Esophagus (tissue), 2 donors: ENCODE measurements at regions not wholly inside any gene's neighbourhood (a gene's known extent, or its start where the extent isn't known, plus 50 kb on each side); places are given as distances from the start of the nearest gene placed in this dataset.

Source experiments
- H3K27ac ChIP-seq, 2 donors: one replicate each; pipeline ENCODE4 v1.5.1; 2013; ENCODE audit warnings: low read depth in 2 of 2, mild to moderate bottlenecking in 2 of 2, inconsistent platforms in 1 of 2, low read length in 1 of 2, moderate library complexity in 1 of 2
- H3K27me3 ChIP-seq, 2 donors: one replicate each; pipeline ENCODE4 v1.6.1; 2013; ENCODE audit warnings: low read length in 2 of 2, control low read depth in 1 of 2, mild to moderate bottlenecking in 1 of 2; ENCODE audit not compliant: insufficient read depth in 2 of 2, control insufficient read depth in 1 of 2
- H3K36me3 ChIP-seq, 2 donors: one replicate each; pipeline ENCODE4 v1.6.1; 2013; ENCODE audit warnings: low read length in 1 of 2; ENCODE audit not compliant: control insufficient read depth in 2 of 2, insufficient read depth in 2 of 2
- H3K4me1 ChIP-seq, 2 donors: one replicate each; pipeline ENCODE4 v1.6.1; 2013; ENCODE audit warnings: low read length in 1 of 2; ENCODE audit not compliant: control insufficient read depth in 2 of 2, insufficient read depth in 2 of 2
- H3K4me3 ChIP-seq, 2 donors: one replicate each; pipeline ENCODE4 v1.5.1; 2013; ENCODE audit warnings: low read length in 2 of 2, mild to moderate bottlenecking in 2 of 2, low read depth in 1 of 2, moderate library complexity in 1 of 2
- H3K9me3 ChIP-seq, 2 donors: one replicate each; pipeline ENCODE4 v1.6.1; 2013; ENCODE audit warnings: mild to moderate bottlenecking in 2 of 2, low read depth in 1 of 2, low read length in 1 of 2, moderate library complexity in 1 of 2; ENCODE audit not compliant: control insufficient read depth in 2 of 2, insufficient read depth in 1 of 2
- WGBS, 2 donors: extraction: QIAGEN DNeasy Blood & Tissue Kit; methylation state at CpG; one replicate each; pipeline ENCODE4 v1.1.7; 2013; 5-methylcytosine and 5-hydroxymethylcytosine counted together
- donor health status: healthy with polysubstance abuse.
- donor health status: Bipolar disorder and iron deficiency.

- H3K9me3 ChIP-seq = peaks cover 0 to 2% of the 10 kb centered on the region in 2 donors
- H3K36me3 ChIP-seq = no peaks in the 10 kb centered on the region
- WGBS, 2 donors = 45 to 61% methylated on average over 2 of the region's 2 CpGs
- no peaks in the 10 kb centered on the region for H3K4me1 ChIP-seq
- H3K27me3 ChIP-seq = no peaks in the 10 kb centered on the region
- H3K27ac ChIP-seq = no peak overlapping the region
- H3K4me3 ChIP-seq = no peak overlapping the region
Observed at GRCh38 chr4:63566658-63567057, 842.6 kb downstream of the TECRL start.

- no peaks in the 10 kb centered on the region for H3K27me3 ChIP-seq
- no peaks in the 10 kb centered on the region for H3K36me3 ChIP-seq
- no peaks in the 10 kb centered on the region for H3K9me3 ChIP-seq
- H3K27ac ChIP-seq = no peak overlapping the region
- H3K4me1 ChIP-seq = no peaks in the 10 kb centered on the region
- H3K4me3 ChIP-seq = no peak overlapping the region
- 53 to 56% methylated on average over 4 of the region's 4 CpGs for WGBS, 2 donors
Observed at GRCh38 chr4:63563288-63564014, 845.8 kb downstream of the TECRL start.

GRCh38 chr4:63558709-63559108, 850.5 kb downstream of the TECRL start:
- no peaks in the 10 kb centered on the region for H3K27me3 ChIP-seq
- no peaks in the 10 kb centered on the region for H3K9me3 ChIP-seq
- H3K4me3 ChIP-seq = no peak overlapping the region
- H3K4me1 ChIP-seq = no peaks in the 10 kb centered on the region
- no peak overlapping the region for H3K27ac ChIP-seq
- H3K36me3 ChIP-seq = no peaks in the 10 kb centered on the region

GRCh38 chr4:63556332-63556731, 852.9 kb downstream of the TECRL start:
- WGBS, 2 donors = 63 to 65% methylated on average over 4 of the region's 4 CpGs
- no peaks in the 10 kb centered on the region for H3K4me1 ChIP-seq
- H3K9me3 ChIP-seq = no peaks in the 10 kb centered on the region
- H3K27me3 ChIP-seq = no peaks in the 10 kb centered on the region
- H3K4me3 ChIP-seq = no peak overlapping the region
- H3K36me3 ChIP-seq = no peaks in the 10 kb centered on the region
- no peak overlapping the region for H3K27ac ChIP-seq

- H3K4me1 ChIP-seq = no peaks in the 10 kb centered on the region
- H3K4me3 ChIP-seq = no peak overlapping the region
- no peaks in the 10 kb centered on the region for H3K9me3 ChIP-seq
- no peaks in the 10 kb centered on the region for H3K36me3 ChIP-seq
- no peak overlapping the region for H3K27ac ChIP-seq
- H3K27me3 ChIP-seq = no peaks in the 10 kb centered on the region
Observed at GRCh38 chr4:63553123-63553522, 856.1 kb downstream of the TECRL start.

GRCh38 chr4:63541828-63542227, 867.4 kb downstream of the TECRL start:
- peaks cover 6 to 8% of the 10 kb centered on the region in 2 donors for H3K9me3 ChIP-seq
- 71 to 77% methylated on average over 2 of the region's 2 CpGs for WGBS, 2 donors
- H3K4me1 ChIP-seq = no peaks in the 10 kb centered on the region
- H3K27me3 ChIP-seq = no peaks in the 10 kb centered on the region
- no peak overlapping the region for H3K27ac ChIP-seq
- H3K4me3 ChIP-seq = no peak overlapping the region
- H3K36me3 ChIP-seq = no peaks in the 10 kb centered on the region

- H3K9me3 ChIP-seq = no peaks in the 10 kb centered on the region
- H3K27me3 ChIP-seq = no peaks in the 10 kb centered on the region
- no peak overlapping the region for H3K4me3 ChIP-seq
- H3K27ac ChIP-seq = no peak overlapping the region
- no peaks in the 10 kb centered on the region for H3K36me3 ChIP-seq
- H3K4me1 ChIP-seq = no peaks in the 10 kb centered on the region
- 67 to 69% methylated on average over 7 of the region's 7 CpGs for WGBS, 2 donors
Observed at GRCh38 chr4:63529581-63530337, 879.5 kb downstream of the TECRL start.

- 49 to 51% methylated on average over 4 of the region's 4 CpGs for WGBS, 2 donors
- no peak overlapping the region for H3K4me3 ChIP-seq
- H3K27ac ChIP-seq = no peak overlapping the region
- H3K27me3 ChIP-seq = no peaks in the 10 kb centered on the region
- H3K36me3 ChIP-seq = no peaks in the 10 kb centered on the region
- H3K4me1 ChIP-seq = no peaks in the 10 kb centered on the region
- no peaks in the 10 kb centered on the region for H3K9me3 ChIP-seq
Observed at GRCh38 chr4:63528256-63528991, 880.8 kb downstream of the TECRL start.

- H3K36me3 ChIP-seq = no peaks in the 10 kb centered on the region
- 84 to 88% methylated on average over 1 of the region's 1 CpG for WGBS, 2 donors
Observed at GRCh38 chr4:63526251-63526650, 883.0 kb downstream of the TECRL start.

More at GRCh38 chr4:63526251-63526650, 883.0 kb downstream of the TECRL start:
- Histone ChIP-seq H3K27ac (no peak overlapping the region), H3K4me1 (no peaks in the 10 kb centered on the region), H3K27me3 (no peaks in the 10 kb centered on the region), H3K4me3 (no peak overlapping the region), H3K9me3 (no peaks in the 10 kb centered on the region)
